HEK293T (cell line): ENCODE measurements at regions not wholly inside any gene's neighbourhood (a gene's known extent, or its start where the extent isn't known, plus 50 kb on each side); places are given as distances from the start of the nearest gene placed in this dataset.

ENCODE experiments used
- BHLHE40 ChIP-seq: fragments of 450-650 bp; IDR thresholded peaks from 2 replicates; pipeline ENCODE4 v1.6.1; 2016; ENCODE audit warnings: mild to moderate bottlenecking, moderate library complexity, borderline replicate concordance
- SP1 ChIP-seq: fragments of 450-650 bp; IDR thresholded peaks from 2 replicates; pipeline ENCODE4 v1.6.1; 2017
- SUZ12 ChIP-seq: fragments of 450-650 bp; IDR thresholded peaks from 2 replicates; pipeline ENCODE4 v1.6.1; 2016; ENCODE audit warnings: mild to moderate bottlenecking

DNA sequence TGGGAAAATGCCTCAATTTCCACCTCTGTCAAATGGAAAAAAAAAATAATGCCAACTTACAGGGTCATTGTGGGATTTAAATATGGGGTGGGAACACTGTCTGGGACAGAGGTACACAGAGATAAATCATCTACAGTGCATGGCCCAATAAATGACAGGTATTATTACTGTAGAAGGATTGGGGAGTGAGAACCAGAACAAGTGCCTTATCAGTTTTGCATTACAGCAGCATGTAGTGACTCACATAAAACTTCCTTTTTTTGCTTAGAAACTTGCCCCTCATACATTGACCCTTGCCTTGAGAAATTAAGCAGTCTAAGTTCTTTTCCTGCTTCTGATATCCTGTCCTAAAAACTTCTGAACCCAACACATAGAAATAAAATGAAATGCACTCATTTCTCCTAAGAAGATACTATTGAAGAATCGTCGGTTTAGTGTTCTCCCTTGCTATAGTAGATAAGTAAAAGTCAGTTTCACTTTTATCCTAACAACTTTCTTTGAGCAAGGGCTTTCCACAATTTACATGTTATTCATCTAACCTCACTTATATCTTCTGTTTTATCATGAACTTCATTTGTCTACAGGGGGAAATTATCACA lies 121.0 kb upstream of the HAAO start:
- TF ChIP-seq SP1 = no peak
- no peak for TF ChIP-seq SUZ12
- TF ChIP-seq BHLHE40 = no peak
